GM21367 (cell line): ENCODE measurements at regions not wholly inside any gene's neighbourhood (a gene's known extent, or its start where the extent isn't known, plus 50 kb on each side); places are given as distances from the start of the nearest gene placed in this dataset.
A peak's percentile ranks its signal among the peaks of the same experiment; 100 is the strongest.
"Not testable (repeated sequence)": the region's sequence is repeated elsewhere in the genome, so short reads cannot be mapped to it uniquely, and the experiment has no call there.

Source experiments
- ATAC-seq: cut with Tn5 transposase; IDR thresholded peaks from one replicate; pipeline ENCODE4 v1.9.1; 2021; ENCODE audit not compliant: unreplicated experiment

GRCh38 chr1:88566615-88567387, 117.3 kb upstream of the PKN2 start:
- no peak for ATAC-seq

GRCh38 chr1:88571506-88571905, 112.6 kb upstream of the PKN2 start:
- ATAC-seq = no peak

GRCh38 chr1:88579598-88579997, 104.5 kb upstream of the PKN2 start:
- ATAC-seq = no peak

- ATAC-seq = no peak
Measured at GRCh38 chr1:88581703-88582102, 102.4 kb upstream of the PKN2 start.

GRCh38 chr1:88593358-88593757, 90.7 kb upstream of the PKN2 start:
- ATAC-seq = no peak

- ATAC-seq = no peak
Measured at GRCh38 chr1:88595355-88596002, 88.6 kb upstream of the PKN2 start.

- ATAC-seq = not testable (repeated sequence)
Measured at GRCh38 chr1:88597973-88598372, 86.1 kb upstream of the PKN2 start.

DNA sequence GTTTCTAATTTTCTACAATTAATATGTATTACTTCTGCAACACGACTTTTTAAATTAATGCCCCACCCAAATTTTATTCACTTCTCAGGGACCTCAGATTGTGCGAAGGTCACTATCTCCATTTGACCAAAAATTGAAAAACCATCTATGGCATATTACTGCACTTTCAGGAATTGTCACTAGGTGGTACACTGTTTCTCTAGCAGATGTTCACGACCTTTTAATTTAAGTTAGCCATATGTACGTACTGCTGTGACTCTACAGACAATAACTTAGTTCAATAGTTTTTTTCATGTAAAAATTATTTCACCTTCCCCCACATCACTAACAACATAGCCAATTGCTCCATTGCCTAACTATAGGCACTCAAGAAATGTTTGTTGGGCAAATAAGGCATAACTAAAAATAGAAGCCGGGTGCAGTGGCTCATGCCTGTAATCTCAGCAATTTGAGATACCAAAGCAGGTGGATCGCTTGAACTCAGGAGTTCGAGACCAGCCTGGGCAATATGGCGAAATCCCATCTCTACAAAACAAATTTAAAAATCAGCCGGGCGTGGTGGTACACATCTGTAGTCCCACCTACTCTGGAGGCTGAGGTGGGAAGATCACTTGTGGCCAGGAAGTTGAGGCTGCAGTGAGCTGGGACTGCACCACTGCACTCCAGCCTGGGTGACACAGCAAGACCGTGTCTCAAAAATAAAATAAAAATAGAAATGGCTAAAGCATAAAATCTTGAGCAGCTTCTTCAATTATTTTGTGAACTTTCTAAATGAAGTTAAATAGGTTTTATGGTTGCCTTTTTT, 75.7 kb upstream of the PKN2 start:
- ATAC-seq = peak; percentile 77

GRCh38 chr1:88609051-88609450, 75.0 kb upstream of the PKN2 start:
- no peak for ATAC-seq

DNA sequence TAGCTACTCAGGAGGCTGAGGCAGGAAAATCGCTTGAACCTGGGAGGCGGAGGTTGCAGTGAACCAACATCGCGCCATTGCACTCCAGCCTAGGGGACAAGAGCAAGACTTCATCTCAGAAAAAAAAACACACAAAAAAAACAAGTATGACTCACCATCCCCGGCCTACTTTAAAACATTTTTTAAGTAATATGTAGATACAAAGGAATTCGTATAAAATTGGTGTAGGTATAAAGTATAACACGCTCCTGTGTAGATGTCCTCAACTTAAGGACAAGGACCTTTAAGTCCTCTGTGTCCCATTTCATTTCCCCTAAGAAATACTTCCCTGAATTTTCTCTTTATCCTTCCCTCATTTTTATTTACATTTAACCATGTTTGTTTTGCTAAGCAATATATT, 73.4 kb upstream of the PKN2 start:
- no peak for ATAC-seq

GRCh38 chr1:88612292-88612691, 71.8 kb upstream of the PKN2 start:
- no peak for ATAC-seq

GRCh38 chr1:88612773-88613172, 71.3 kb upstream of the PKN2 start:
- ATAC-seq = no peak

DNA sequence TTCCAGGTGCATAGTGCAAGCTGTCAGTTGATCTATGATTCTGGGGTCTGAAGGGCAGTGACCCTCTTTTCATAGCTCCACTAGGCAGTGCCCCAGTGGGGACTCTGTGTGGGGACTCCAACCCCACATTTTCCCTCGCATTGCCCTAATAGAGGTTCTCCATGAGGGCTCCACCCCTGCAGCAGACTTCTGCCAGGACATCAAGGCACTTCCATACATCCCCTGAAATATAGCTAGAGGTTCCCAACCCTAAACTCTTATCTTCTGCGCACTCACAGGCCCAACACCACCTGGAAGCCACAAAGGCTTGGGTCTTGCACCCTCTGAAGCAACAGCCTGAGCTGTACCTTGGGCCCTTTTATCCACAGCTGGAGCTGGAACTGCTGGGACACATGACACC, 65.7 kb upstream of the PKN2 start:
- ATAC-seq = no peak

DNA sequence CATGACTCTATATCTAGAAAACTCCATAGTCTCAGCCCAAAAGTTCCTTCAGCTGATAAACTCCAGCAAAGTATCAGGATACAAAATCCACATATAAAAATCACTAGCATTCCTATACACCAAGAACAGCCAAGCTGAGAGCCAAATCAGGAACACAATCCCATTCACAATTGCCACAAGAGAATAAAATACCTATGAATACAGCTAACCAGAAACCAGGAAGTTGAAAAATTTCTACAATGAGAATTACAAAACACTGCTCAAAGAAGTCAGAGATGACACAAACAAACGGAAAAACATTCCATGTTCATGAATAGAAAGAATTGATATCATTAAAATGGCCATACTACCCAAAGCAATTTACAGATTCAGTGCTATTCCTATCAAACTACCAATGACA, 61.0 kb upstream of the PKN2 start:
- ATAC-seq = not testable (repeated sequence)
